GM12878 (cell line): ENCODE measurements at regions not wholly inside any gene's neighbourhood (a gene's known extent, or its start where the extent isn't known, plus 50 kb on each side); places are given as distances from the start of the nearest gene placed in this dataset.

Experiments
- POLR2A ChIP-seq: IDR thresholded peaks from 2 replicates; pipeline ENCODE4 v1.6.1; 2011; ENCODE audit warnings: low read depth, mild to moderate bottlenecking, low read length
- POLR2AphosphoS5 ChIP-seq: IDR thresholded peaks from 2 replicates; pipeline ENCODE4 v1.6.1; 2011; ENCODE audit warnings: mild to moderate bottlenecking, low read length, inconsistent platforms
- RAD51 ChIP-seq: fragments of 450-650 bp; IDR thresholded peaks from 2 replicates; pipeline ENCODE4 v1.6.1; 2016; ENCODE audit warnings: moderate library complexity, mild to moderate bottlenecking, inconsistent platforms
- TCF7 ChIP-seq: IDR thresholded peaks from 2 replicates; pipeline ENCODE4 v1.6.1; 2014; ENCODE audit warnings: antibody characterized with exemption, borderline replicate concordance
- TF ChIP-seq, protein P1 (sequence below), 3 experiments: IDR thresholded peaks in 2 of 3; conservative IDR thresholded peaks in 1 of 3; 2 replicates each; pipeline ENCODE4 v1.5.1; 2011; ENCODE audit warnings: low read depth in 3 of 3, low read length in 3 of 3, mild to moderate bottlenecking in 3 of 3, control low read depth in 2 of 3, moderate library complexity in 2 of 3, inconsistent platforms in 1 of 3, mixed read lengths in 1 of 3; ENCODE audit not compliant: control insufficient read depth in 2 of 3, insufficient read depth in 1 of 3; ENCODE audit errors: extremely low read depth in 1 of 3
- TF ChIP-seq, protein P2 (sequence below): IDR thresholded peaks from 2 replicates; pipeline ENCODE4 v1.6.1; 2012; ENCODE audit warnings: mild to moderate bottlenecking, low read depth, low read length
- TF ChIP-seq, protein P3 (sequence below): IDR thresholded peaks from 2 replicates; pipeline ENCODE4 v1.6.1; 2012; ENCODE audit warnings: low read depth, low read length, improper control_type of control experiment

DNA sequence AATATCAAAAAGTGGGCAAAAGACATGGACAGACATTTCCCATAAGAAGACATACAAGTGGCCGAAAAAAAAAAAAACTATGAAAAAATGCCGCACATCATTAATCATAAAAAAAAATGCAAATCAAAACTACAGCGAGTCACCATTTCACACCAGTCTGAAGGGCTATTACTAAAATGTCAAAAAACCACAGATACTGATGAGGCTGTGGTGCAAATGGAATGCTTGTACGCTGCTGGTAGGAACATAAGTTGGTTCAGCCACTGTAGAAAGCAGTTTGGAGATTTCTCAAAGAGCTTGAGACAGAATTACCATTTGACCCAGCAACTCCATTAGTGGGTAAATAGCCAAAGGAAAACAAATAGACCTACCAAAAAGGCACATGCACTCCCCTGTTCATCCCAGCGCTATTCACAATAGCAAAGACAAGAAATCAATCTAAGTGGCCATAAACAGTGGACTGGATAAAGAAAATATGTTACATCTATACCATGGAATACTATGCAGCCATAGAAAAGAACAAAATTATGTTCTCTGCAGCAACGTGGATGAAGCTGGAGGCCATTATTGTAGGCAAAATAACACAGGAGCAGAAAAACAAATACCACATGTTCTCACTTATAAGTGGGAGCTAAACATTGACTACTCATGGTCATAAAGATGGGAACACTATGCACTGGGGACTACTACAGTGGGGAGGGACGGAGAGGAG lies 110.6 kb upstream of the BOD1 start:
- TF ChIP-seq, protein P1, sequence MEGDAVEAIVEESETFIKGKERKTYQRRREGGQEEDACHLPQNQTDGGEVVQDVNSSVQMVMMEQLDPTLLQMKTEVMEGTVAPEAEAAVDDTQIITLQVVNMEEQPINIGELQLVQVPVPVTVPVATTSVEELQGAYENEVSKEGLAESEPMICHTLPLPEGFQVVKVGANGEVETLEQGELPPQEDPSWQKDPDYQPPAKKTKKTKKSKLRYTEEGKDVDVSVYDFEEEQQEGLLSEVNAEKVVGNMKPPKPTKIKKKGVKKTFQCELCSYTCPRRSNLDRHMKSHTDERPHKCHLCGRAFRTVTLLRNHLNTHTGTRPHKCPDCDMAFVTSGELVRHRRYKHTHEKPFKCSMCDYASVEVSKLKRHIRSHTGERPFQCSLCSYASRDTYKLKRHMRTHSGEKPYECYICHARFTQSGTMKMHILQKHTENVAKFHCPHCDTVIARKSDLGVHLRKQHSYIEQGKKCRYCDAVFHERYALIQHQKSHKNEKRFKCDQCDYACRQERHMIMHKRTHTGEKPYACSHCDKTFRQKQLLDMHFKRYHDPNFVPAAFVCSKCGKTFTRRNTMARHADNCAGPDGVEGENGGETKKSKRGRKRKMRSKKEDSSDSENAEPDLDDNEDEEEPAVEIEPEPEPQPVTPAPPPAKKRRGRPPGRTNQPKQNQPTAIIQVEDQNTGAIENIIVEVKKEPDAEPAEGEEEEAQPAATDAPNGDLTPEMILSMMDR (IDR thresholded peaks at IDR 0.05 in 2 of 3, conservative IDR thresholded peaks at IDR 0.05 in 1 of 3; ENCODE audit: control insufficient read depth in 2 of 3, extremely low read depth in 1 of 3, insufficient read depth in 1 of 3, low read depth in 3 of 3, low read length in 3 of 3), result no peak
- no peak for TF ChIP-seq TCF7
- no peak for TF ChIP-seq POLR2A
- no peak for TF ChIP-seq POLR2AphosphoS5
- TF ChIP-seq, protein P2, sequence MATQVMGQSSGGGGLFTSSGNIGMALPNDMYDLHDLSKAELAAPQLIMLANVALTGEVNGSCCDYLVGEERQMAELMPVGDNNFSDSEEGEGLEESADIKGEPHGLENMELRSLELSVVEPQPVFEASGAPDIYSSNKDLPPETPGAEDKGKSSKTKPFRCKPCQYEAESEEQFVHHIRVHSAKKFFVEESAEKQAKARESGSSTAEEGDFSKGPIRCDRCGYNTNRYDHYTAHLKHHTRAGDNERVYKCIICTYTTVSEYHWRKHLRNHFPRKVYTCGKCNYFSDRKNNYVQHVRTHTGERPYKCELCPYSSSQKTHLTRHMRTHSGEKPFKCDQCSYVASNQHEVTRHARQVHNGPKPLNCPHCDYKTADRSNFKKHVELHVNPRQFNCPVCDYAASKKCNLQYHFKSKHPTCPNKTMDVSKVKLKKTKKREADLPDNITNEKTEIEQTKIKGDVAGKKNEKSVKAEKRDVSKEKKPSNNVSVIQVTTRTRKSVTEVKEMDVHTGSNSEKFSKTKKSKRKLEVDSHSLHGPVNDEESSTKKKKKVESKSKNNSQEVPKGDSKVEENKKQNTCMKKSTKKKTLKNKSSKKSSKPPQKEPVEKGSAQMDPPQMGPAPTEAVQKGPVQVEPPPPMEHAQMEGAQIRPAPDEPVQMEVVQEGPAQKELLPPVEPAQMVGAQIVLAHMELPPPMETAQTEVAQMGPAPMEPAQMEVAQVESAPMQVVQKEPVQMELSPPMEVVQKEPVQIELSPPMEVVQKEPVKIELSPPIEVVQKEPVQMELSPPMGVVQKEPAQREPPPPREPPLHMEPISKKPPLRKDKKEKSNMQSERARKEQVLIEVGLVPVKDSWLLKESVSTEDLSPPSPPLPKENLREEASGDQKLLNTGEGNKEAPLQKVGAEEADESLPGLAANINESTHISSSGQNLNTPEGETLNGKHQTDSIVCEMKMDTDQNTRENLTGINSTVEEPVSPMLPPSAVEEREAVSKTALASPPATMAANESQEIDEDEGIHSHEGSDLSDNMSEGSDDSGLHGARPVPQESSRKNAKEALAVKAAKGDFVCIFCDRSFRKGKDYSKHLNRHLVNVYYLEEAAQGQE, result no peak
- TF ChIP-seq, protein P3, sequence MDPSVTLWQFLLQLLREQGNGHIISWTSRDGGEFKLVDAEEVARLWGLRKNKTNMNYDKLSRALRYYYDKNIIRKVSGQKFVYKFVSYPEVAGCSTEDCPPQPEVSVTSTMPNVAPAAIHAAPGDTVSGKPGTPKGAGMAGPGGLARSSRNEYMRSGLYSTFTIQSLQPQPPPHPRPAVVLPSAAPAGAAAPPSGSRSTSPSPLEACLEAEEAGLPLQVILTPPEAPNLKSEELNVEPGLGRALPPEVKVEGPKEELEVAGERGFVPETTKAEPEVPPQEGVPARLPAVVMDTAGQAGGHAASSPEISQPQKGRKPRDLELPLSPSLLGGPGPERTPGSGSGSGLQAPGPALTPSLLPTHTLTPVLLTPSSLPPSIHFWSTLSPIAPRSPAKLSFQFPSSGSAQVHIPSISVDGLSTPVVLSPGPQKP, result no peak
- TF ChIP-seq RAD51, result no peak
